Natural killer cell (primary cell): ENCODE measurements at regions not wholly inside any gene's neighbourhood (a gene's known extent, or its start where the extent isn't known, plus 50 kb on each side); places are given as distances from the start of the nearest gene placed in this dataset.

Source experiments
- ATAC-seq, 3 donors: fragments of 150-1000 bp in 2 of 3; fragments of 200-7000 bp in 1 of 3; cut with Tn5 transposase; 1 replicate in 1 of 3; 2 replicates in 2 of 3; pipeline ENCODE4 v1.10.0; 2021; ENCODE audit warnings: mild to moderate bottlenecking in 2 of 3, moderate library complexity in 2 of 3
- DNase-seq, 2 donors: peaks; one replicate each; pipeline versions ENCODE4 v3.0.0 to v3.0.0-alpha.2; 2013 to 2021; ENCODE audit warnings: mixed read lengths in 1 of 2
- H3K27ac ChIP-seq: one replicate; pipeline ENCODE4 v1.5.1; 2013; ENCODE audit warnings: mild to moderate bottlenecking, low read length
- H3K27me3 ChIP-seq: one replicate; pipeline ENCODE4 v1.6.1; 2013; ENCODE audit warnings: low read length; ENCODE audit not compliant: control insufficient read depth, insufficient read depth
- H3K36me3 ChIP-seq: one replicate; pipeline ENCODE4 v1.6.1; 2013; ENCODE audit warnings: low read length; ENCODE audit not compliant: control insufficient read depth, insufficient read depth
- H3K4me1 ChIP-seq: one replicate; pipeline ENCODE4 v1.6.1; 2013; ENCODE audit warnings: low read length; ENCODE audit not compliant: control insufficient read depth, insufficient read depth
- H3K4me3 ChIP-seq: one replicate; pipeline ENCODE4 v1.5.1; 2013; ENCODE audit warnings: low read length
- H3K9me3 ChIP-seq: one replicate; pipeline ENCODE4 v1.6.1; 2013; ENCODE audit warnings: low read length; ENCODE audit not compliant: control insufficient read depth, insufficient read depth
- H3K27ac Mint-ChIP-seq, 2 donors: one replicate each; pipeline ENCODE4 v1.8.0; 2022; ENCODE audit warnings: mild to moderate bottlenecking in 2 of 2, mixed read lengths in 2 of 2, moderate library complexity in 1 of 2
- H3K27me3 Mint-ChIP-seq, 2 donors: one replicate each; pipeline ENCODE4 v1.8.0; 2022; ENCODE audit warnings: low read depth in 2 of 2, mixed read lengths in 2 of 2
- H3K36me3 Mint-ChIP-seq: one replicate; pipeline ENCODE4 v1.8.0; 2022; ENCODE audit warnings: mixed read lengths
- H3K4me1 Mint-ChIP-seq, 2 donors: one replicate each; pipeline ENCODE4 v1.8.0; 2022; ENCODE audit warnings: mixed read lengths in 2 of 2
- H3K4me3 Mint-ChIP-seq: one replicate; pipeline ENCODE4 v1.8.0; 2022; ENCODE audit warnings: mild to moderate bottlenecking, moderate library complexity, mixed read lengths
- H3K9me3 Mint-ChIP-seq, 2 donors: one replicate each; pipeline ENCODE4 v1.8.0; 2022; ENCODE audit warnings: mixed read lengths in 2 of 2
- WGBS: methylation state at CpG from one replicate; pipeline ENCODE4 v1.1.7; 2013; ENCODE audit warnings: missing lambda C conversion rate; ENCODE audit not compliant: insufficient coverage; 5-methylcytosine and 5-hydroxymethylcytosine counted together
- intact Hi-C: fragments of 100-400 bp; cut with micrococcal nuclease; formaldehyde crosslinking; loops from one replicate; pipeline ENCODE4 v1.14.2; 2022
- TF ChIP-seq, protein P1 (sequence below): fragments of 200-600 bp; IDR thresholded peaks from one replicate; pipeline ENCODE4 v1.8.0; 2022; ENCODE audit warnings: antibody characterized with exemption

DNA sequence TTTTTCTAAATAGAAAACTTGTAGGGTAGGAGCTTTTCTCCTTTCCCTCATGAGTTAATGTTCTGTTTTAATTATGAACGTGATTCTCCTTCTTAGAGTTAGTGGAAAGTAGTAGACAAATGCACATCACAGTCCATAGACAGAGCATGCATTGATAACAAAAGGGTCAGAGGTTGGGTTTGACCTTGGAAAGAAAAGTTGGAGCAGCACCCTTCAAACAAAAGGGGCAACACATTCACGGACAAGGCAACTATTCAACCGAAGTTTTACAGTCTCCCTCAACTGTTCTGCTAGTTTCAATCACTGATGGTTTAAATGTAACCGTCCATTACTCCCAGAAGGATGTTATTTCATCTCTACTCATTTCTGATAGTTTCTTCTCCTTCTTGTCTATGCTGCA is 103.4 kb upstream of the MAOA start:
- DNase-seq = no peak
- no peak overlapping the region for H3K27ac ChIP-seq
- ATAC-seq = no peak
- Mint-ChIP-seq H3K9me3 (peaks cover 2 to 3% of the 10 kb centered on the region in 2 donors), H3K4me1 (peaks cover 0 to 5% of the 10 kb centered on the region in 2 donors), H3K36me3 (no peaks in the 10 kb centered on the region), H3K27me3 (peaks cover 3 to 18% of the 10 kb centered on the region in 2 donors), H3K4me3 (no peak overlapping the region), H3K27ac (no peak overlapping the region)
- no peak overlapping the region for H3K4me3 ChIP-seq
- H3K9me3 ChIP-seq = no peaks in the 10 kb centered on the region
- no peaks in the 10 kb centered on the region for H3K27me3 ChIP-seq
- no peaks in the 10 kb centered on the region for H3K4me1 ChIP-seq
- intact Hi-C loops = no loop called here
- WGBS = 91% methylated on average over 3 of the region's 4 CpGs
- H3K36me3 ChIP-seq = no peaks in the 10 kb centered on the region
- TF ChIP-seq, protein P1, sequence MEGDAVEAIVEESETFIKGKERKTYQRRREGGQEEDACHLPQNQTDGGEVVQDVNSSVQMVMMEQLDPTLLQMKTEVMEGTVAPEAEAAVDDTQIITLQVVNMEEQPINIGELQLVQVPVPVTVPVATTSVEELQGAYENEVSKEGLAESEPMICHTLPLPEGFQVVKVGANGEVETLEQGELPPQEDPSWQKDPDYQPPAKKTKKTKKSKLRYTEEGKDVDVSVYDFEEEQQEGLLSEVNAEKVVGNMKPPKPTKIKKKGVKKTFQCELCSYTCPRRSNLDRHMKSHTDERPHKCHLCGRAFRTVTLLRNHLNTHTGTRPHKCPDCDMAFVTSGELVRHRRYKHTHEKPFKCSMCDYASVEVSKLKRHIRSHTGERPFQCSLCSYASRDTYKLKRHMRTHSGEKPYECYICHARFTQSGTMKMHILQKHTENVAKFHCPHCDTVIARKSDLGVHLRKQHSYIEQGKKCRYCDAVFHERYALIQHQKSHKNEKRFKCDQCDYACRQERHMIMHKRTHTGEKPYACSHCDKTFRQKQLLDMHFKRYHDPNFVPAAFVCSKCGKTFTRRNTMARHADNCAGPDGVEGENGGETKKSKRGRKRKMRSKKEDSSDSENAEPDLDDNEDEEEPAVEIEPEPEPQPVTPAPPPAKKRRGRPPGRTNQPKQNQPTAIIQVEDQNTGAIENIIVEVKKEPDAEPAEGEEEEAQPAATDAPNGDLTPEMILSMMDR = no peak

DNA sequence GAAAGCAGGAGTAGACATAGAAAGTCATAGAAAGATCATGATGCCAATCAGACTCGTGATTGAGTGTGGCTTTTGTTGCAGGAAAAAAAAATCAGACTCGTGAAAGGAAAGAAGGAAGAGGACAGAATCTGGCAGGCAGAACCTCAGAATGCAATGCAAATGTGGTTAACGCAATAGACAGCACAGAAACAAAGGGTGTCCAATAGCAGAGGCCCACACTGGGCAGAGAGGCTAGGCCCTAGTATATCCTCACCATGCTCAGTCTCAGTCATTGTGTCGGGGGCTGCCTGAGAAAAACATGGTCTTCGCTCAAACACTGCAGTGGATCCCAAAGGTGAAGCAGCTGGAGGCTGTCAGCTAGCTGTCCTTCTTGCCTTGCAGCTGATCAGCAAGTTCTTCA is 102.8 kb upstream of the MAOA start:
- Histone ChIP-seq H3K4me1 (no peaks in the 10 kb centered on the region), H3K9me3 (no peaks in the 10 kb centered on the region), H3K4me3 (no peak overlapping the region), H3K36me3 (no peaks in the 10 kb centered on the region), H3K27me3 (no peaks in the 10 kb centered on the region), H3K27ac (no peak overlapping the region)
- H3K27ac Mint-ChIP-seq = no peak overlapping the region
- H3K27me3 Mint-ChIP-seq = peaks cover under 1 to 13% of the 10 kb centered on the region in 2 donors
- ATAC-seq (no peak), DNase-seq (no peak)
- intact Hi-C loops = no loop called here
- H3K4me1 Mint-ChIP-seq = peaks cover 0 to 5% of the 10 kb centered on the region in 2 donors
- TF ChIP-seq, protein P1 = no peak
- no peak overlapping the region for H3K4me3 Mint-ChIP-seq
- H3K9me3 Mint-ChIP-seq = peaks cover under 1 to 3% of the 10 kb centered on the region in 2 donors
- no peaks in the 10 kb centered on the region for H3K36me3 Mint-ChIP-seq
- 65% methylated on average over 5 of the region's 5 CpGs for WGBS

GRCh38 chrX:43556207-43556606 is 99.9 kb upstream of the MAOA start:
- TF ChIP-seq, protein P1 = no peak
- H3K9me3 Mint-ChIP-seq = no peaks in the 10 kb centered on the region
- Histone ChIP-seq H3K27ac (no peak overlapping the region), H3K4me1 (no peaks in the 10 kb centered on the region), H3K36me3 (no peaks in the 10 kb centered on the region), H3K4me3 (no peak overlapping the region), H3K9me3 (no peaks in the 10 kb centered on the region), H3K27me3 (no peaks in the 10 kb centered on the region)
- no peak for DNase-seq
- intact Hi-C loops = loop anchor here (5.0 kb wide), 3 partner anchors 196 to 1774 kb away; no protein-coding TSS in a partner anchor
- peaks cover 0 to 5% of the 10 kb centered on the region in 2 donors for H3K4me1 Mint-ChIP-seq
- no peak overlapping the region for H3K27ac Mint-ChIP-seq
- H3K4me3 Mint-ChIP-seq = no peak overlapping the region
- H3K27me3 Mint-ChIP-seq = peaks cover 0 to 10% of the 10 kb centered on the region in 2 donors
- WGBS = 88% methylated on average over 1 of the region's 1 CpG
- no peak for ATAC-seq
- H3K36me3 Mint-ChIP-seq = no peaks in the 10 kb centered on the region

DNA sequence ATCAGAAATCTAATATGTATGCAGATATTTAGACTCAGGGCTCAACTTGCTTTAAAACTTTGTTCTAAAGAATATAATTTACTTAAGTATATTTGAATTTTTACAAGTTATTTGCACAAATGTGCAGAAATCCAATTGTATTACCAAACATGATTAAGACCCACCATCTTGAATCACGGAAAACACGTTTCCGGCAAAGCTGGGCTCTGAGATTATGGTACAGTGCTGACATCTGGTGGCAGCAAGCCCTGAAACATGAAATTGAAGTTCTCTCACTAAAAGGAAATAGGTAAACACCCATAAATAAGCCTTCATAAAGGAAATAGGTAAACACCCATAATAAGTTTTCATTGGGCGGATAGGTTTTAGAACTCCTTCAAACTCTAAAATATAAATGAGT is 98.3 kb upstream of the MAOA start:
- Mint-ChIP-seq H3K27ac (no peak overlapping the region), H3K36me3 (no peaks in the 10 kb centered on the region)
- ATAC-seq = peak in 2 of 3 donors; percentile 46 to 68

More for the DNA sequence above, 98.3 kb upstream of the MAOA start:
- H3K9me3 ChIP-seq = no peaks in the 10 kb centered on the region
- H3K27me3 ChIP-seq = no peaks in the 10 kb centered on the region
- H3K4me3 ChIP-seq = no peak overlapping the region
- H3K27ac ChIP-seq = no peak overlapping the region
- TF ChIP-seq, protein P1 = peak; percentile 35
- Mint-ChIP-seq H3K27me3 (peaks cover 0 to 10% of the 10 kb centered on the region in 2 donors), H3K4me1 (peaks cover 0 to 5% of the 10 kb centered on the region in 2 donors), H3K9me3 (no peaks in the 10 kb centered on the region), H3K4me3 (no peak overlapping the region)
- H3K4me1 ChIP-seq = no peaks in the 10 kb centered on the region
- intact Hi-C loops = loop anchor here (5.0 kb wide), 3 partner anchors 195 to 1775 kb away; no protein-coding TSS in a partner anchor
- H3K36me3 ChIP-seq = no peaks in the 10 kb centered on the region
- WGBS = 0% methylated on average over 3 of the region's 4 CpGs
- peak; percentile 22 to 80 for DNase-seq
